ENCODE measurements at regions not wholly inside any gene's neighbourhood (a gene's known extent, or its start where the extent isn't known, plus 50 kb on each side); places are given as distances from the start of the nearest gene placed in this dataset.

DNA sequence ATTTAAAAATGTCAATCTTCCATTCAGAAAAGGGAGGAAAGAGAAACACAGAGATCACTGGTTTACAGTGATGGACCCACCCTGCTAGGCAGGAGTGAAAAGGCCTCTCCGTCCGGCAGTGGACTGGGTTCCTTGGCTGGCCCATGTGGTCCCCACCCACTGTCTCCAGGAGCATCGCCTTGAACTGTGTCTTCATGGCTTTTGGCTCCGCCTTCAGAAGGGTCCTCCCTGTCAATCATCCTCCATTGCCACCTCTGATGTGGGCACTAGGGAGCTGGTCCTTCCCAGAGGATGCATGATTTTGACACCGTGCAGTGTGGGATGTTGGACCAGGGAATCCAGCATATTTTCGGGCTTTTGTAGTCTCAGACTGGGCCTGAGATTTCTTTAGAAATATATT lies 58.2 kb upstream of the B3GAT1 start:
- H3K4me1 ChIP-seq, result no peaks in the 10 kb centered on the region
- H3K79me2 ChIP-seq, result no peaks in the 10 kb centered on the region
- H2AFZ ChIP-seq, result no peak overlapping the region
- no peaks in the 10 kb centered on the region for H3K9me3 ChIP-seq (ENCODE audit: control insufficient read depth, low read length)
- H3K4me2 ChIP-seq (ENCODE audit: low read length), result no peak overlapping the region
- H3K27me3 ChIP-seq (ENCODE audit: control insufficient read depth, insufficient read depth, low read length), result no peaks in the 10 kb centered on the region
- H3K4me3 ChIP-seq (ENCODE audit: low read depth, low read length), result no peak overlapping the region
- TF ChIP-seq, protein P1, sequence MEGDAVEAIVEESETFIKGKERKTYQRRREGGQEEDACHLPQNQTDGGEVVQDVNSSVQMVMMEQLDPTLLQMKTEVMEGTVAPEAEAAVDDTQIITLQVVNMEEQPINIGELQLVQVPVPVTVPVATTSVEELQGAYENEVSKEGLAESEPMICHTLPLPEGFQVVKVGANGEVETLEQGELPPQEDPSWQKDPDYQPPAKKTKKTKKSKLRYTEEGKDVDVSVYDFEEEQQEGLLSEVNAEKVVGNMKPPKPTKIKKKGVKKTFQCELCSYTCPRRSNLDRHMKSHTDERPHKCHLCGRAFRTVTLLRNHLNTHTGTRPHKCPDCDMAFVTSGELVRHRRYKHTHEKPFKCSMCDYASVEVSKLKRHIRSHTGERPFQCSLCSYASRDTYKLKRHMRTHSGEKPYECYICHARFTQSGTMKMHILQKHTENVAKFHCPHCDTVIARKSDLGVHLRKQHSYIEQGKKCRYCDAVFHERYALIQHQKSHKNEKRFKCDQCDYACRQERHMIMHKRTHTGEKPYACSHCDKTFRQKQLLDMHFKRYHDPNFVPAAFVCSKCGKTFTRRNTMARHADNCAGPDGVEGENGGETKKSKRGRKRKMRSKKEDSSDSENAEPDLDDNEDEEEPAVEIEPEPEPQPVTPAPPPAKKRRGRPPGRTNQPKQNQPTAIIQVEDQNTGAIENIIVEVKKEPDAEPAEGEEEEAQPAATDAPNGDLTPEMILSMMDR (IDR thresholded peaks at IDR 0.05), result no peak
- H3K36me3 ChIP-seq (ENCODE audit: control insufficient read depth, insufficient read depth, low read length), result no peaks in the 10 kb centered on the region
- H3K27ac ChIP-seq, result no peak overlapping the region
- H3K9ac ChIP-seq, result no peak overlapping the region

DNA sequence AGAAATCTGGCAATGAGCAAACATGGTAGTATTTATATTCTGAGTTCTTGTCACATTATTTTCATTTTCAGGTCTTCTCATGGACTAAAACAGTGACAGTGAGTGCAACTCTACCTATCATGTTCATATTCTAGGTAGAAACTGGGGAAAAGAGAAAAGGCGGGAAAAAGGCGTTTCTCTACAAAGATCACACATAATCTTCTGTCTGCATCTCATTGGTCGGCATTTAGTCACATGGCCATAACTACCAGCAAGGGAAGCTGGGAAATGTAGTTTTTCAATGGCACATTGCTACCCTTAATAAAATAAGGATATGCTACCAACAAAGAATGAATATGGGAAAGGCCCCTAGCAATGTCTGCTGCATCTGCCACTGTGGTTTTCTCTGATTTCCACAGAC lies 57.6 kb upstream of the B3GAT1 start:
- Histone ChIP-seq H3K9me3 (ENCODE audit: control insufficient read depth, low read length) (no peaks in the 10 kb centered on the region), H3K79me2 (no peaks in the 10 kb centered on the region), H3K27me3 (ENCODE audit: control insufficient read depth, insufficient read depth, low read length) (no peaks in the 10 kb centered on the region)

DNA sequence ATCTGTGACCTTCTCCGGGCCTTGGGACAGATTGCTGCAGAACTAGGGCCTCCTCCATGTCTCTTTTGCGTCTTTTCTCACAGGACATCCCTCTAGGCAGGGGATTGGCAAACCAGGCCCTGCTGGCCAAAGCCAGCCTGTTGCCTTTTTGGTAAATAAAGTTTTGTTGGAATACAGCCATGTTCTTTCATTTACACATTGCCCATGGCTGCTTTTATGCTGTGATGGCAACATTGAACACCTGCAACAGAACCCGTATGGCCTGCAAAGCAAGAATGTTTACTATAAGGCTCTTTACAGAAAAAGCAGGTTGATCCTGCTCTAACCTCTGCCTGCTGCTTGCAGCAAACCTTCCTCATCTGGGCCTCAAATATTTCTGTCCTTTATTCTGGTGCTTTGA lies 56.8 kb upstream of the B3GAT1 start:
- Histone ChIP-seq H3K4me3 (ENCODE audit: low read depth, low read length) (no peak overlapping the region), H3K4me1 (no peaks in the 10 kb centered on the region), H3K9me3 (ENCODE audit: control insufficient read depth, low read length) (no peaks in the 10 kb centered on the region), H3K9ac (no peak overlapping the region), H3K27me3 (ENCODE audit: control insufficient read depth, insufficient read depth, low read length) (no peaks in the 10 kb centered on the region), H3K27ac (no peak overlapping the region), H2AFZ (no peak overlapping the region), H3K79me2 (no peaks in the 10 kb centered on the region), H3K4me2 (ENCODE audit: low read length) (no peak overlapping the region), H3K36me3 (ENCODE audit: control insufficient read depth, insufficient read depth, low read length) (no peaks in the 10 kb centered on the region)
- TF ChIP-seq, protein P1 (IDR thresholded peaks at IDR 0.05), result no peak

More for the DNA sequence above, 57.6 kb upstream of the B3GAT1 start:
- Histone ChIP-seq H3K4me1 (no peaks in the 10 kb centered on the region), H3K4me2 (ENCODE audit: low read length) (no peak overlapping the region), H3K36me3 (ENCODE audit: control insufficient read depth, insufficient read depth, low read length) (no peaks in the 10 kb centered on the region), H3K4me3 (ENCODE audit: low read depth, low read length) (no peak overlapping the region), H2AFZ (no peak overlapping the region), H3K27ac (no peak overlapping the region), H3K9ac (no peak overlapping the region)
- TF ChIP-seq, protein P1 (IDR thresholded peaks at IDR 0.05), result no peak

DNA sequence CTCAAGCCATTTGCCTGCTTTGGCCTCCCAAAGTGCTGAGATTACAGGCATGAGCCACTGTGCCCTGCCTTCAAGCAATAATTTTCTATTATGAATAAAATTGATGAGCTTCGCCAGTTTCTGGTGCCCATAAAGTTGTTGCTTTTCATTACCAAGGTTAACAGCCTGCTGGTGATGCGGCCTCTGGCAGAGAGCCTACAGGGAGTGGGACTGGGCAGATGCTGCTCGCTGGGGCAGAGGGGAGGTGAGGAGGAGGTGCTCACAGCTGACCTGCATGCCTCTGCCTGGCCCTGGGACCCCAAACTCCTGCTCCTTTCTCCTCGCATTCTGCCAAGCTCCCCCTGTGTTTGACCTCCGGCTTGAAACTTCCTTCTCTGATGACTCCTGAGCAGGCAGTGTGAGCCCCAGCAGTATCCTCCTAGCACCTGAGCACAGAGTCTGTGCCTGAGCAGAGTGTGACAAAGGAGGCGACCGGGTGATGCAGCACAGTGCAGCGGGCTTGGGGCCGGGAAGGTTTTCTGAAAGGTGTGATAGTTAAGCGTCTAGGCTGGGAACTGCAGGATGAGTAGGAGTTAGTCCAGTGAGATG lies 56.1 kb upstream of the B3GAT1 start:
- Histone ChIP-seq H3K4me3 (ENCODE audit: low read depth, low read length) (no peak overlapping the region), H2AFZ (no peak overlapping the region), H3K27ac (no peak overlapping the region), H3K27me3 (ENCODE audit: control insufficient read depth, insufficient read depth, low read length) (no peaks in the 10 kb centered on the region), H3K79me2 (no peaks in the 10 kb centered on the region), H3K4me1 (no peaks in the 10 kb centered on the region), H3K9me3 (ENCODE audit: control insufficient read depth, low read length) (no peaks in the 10 kb centered on the region), H3K9ac (no peak overlapping the region), H3K4me2 (ENCODE audit: low read length) (no peak overlapping the region), H3K36me3 (ENCODE audit: control insufficient read depth, insufficient read depth, low read length) (no peaks in the 10 kb centered on the region)
- TF ChIP-seq, protein P1 (IDR thresholded peaks at IDR 0.05), result no peak

All from parathyroid adenoma (tissue), 2 donors.